MM.1S (cell line): ENCODE measurements at regions not wholly inside any gene's neighbourhood (a gene's known extent, or its start where the extent isn't known, plus 50 kb on each side); places are given as distances from the start of the nearest gene placed in this dataset.

Source experiments
- DNase-seq: peaks from one replicate; pipeline ENCODE4 v3.0.0-alpha.2; 2015
- H2AFZ ChIP-seq: fragments of 300-600 bp; sonication (generic); 2 replicates; pipeline ENCODE4 v1.6.0; 2016; ENCODE audit warnings: antibody characterized with exemption, low read length
- H3F3A ChIP-seq: fragments of 300-600 bp; sonication (generic); 2 replicates; pipeline ENCODE4 v1.6.1; 2016; ENCODE audit warnings: mild to moderate bottlenecking, antibody characterized with exemption, low read length, moderate library complexity, mixed read lengths; ENCODE audit not compliant: insufficient read depth
- H3K27ac ChIP-seq: fragments of 300-600 bp; sonication (generic); 2 replicates; pipeline ENCODE4 v1.5.1; 2016; ENCODE audit warnings: mild to moderate bottlenecking, low read length
- H3K27me3 ChIP-seq: fragments of 300-600 bp; sonication (generic); replicated peaks from 2 replicates; pipeline ENCODE4 v1.6.0; 2016; ENCODE audit warnings: low read length; ENCODE audit not compliant: insufficient read depth
- H3K36me3 ChIP-seq: fragments of 300-600 bp; sonication (generic); replicated peaks from 2 replicates; pipeline ENCODE4 v1.6.1; 2016; ENCODE audit warnings: mild to moderate bottlenecking, low read length, mixed read lengths; ENCODE audit not compliant: insufficient read depth
- H3K4me1 ChIP-seq: fragments of 300-600 bp; sonication (generic); 2 replicates; pipeline ENCODE4 v1.6.1; 2016; ENCODE audit warnings: low read length, mixed read lengths
- H3K4me2 ChIP-seq: fragments of 300-600 bp; sonication (generic); 2 replicates; pipeline ENCODE4 v1.6.0; 2016; ENCODE audit warnings: low read depth, low read length
- H3K4me3 ChIP-seq: fragments of 300-600 bp; sonication (generic); 2 replicates; pipeline ENCODE4 v1.5.1; 2016; ENCODE audit warnings: low read length, mixed read lengths
- H3K79me2 ChIP-seq: fragments of 300-600 bp; sonication (generic); 2 replicates; pipeline ENCODE4 v1.6.1; 2016; ENCODE audit warnings: mixed run types, low read length, mixed read lengths
- H3K9ac ChIP-seq: fragments of 300-600 bp; sonication (generic); 2 replicates; pipeline ENCODE4 v1.6.1; 2016; ENCODE audit warnings: low read length, mixed read lengths
- H3K9me2 ChIP-seq: fragments of 300-600 bp; sonication (generic); replicated peaks from 2 replicates; pipeline ENCODE4 v1.6.1; 2016; ENCODE audit warnings: mild to moderate bottlenecking, low read length, mixed read lengths; ENCODE audit not compliant: insufficient read depth
- H3K9me3 ChIP-seq: fragments of 300-600 bp; sonication (generic); replicated peaks from 2 replicates; pipeline ENCODE4 v1.6.1; 2016; ENCODE audit warnings: mild to moderate bottlenecking, low read length, mixed read lengths; ENCODE audit not compliant: insufficient read depth
- H4K20me1 ChIP-seq: fragments of 300-600 bp; sonication (generic); 2 replicates; pipeline ENCODE4 v1.6.1; 2016; ENCODE audit warnings: mild to moderate bottlenecking, low read length, moderate library complexity, mixed read lengths; ENCODE audit not compliant: insufficient read depth
- EZH2 ChIP-seq: fragments of 300-600 bp; sonication (generic); optimal IDR thresholded peaks from 2 replicates; pipeline ENCODE3; 2017; ENCODE audit warnings: low read depth, mild to moderate bottlenecking, antibody characterized with exemption, low read length, mixed read lengths
- EZH2phosphoT487 ChIP-seq: fragments of 300-600 bp; sonication (generic); IDR thresholded peaks from 2 replicates; pipeline ENCODE4 v1.6.1; 2018; ENCODE audit warnings: antibody characterized with exemption, low read length
- TF ChIP-seq, protein P1 (sequence below): fragments of 300-600 bp; sonication (generic); IDR thresholded peaks from 2 replicates; pipeline ENCODE4 v1.5.1; 2016; ENCODE audit warnings: antibody characterized with exemption, low read length, mixed read lengths

DNA sequence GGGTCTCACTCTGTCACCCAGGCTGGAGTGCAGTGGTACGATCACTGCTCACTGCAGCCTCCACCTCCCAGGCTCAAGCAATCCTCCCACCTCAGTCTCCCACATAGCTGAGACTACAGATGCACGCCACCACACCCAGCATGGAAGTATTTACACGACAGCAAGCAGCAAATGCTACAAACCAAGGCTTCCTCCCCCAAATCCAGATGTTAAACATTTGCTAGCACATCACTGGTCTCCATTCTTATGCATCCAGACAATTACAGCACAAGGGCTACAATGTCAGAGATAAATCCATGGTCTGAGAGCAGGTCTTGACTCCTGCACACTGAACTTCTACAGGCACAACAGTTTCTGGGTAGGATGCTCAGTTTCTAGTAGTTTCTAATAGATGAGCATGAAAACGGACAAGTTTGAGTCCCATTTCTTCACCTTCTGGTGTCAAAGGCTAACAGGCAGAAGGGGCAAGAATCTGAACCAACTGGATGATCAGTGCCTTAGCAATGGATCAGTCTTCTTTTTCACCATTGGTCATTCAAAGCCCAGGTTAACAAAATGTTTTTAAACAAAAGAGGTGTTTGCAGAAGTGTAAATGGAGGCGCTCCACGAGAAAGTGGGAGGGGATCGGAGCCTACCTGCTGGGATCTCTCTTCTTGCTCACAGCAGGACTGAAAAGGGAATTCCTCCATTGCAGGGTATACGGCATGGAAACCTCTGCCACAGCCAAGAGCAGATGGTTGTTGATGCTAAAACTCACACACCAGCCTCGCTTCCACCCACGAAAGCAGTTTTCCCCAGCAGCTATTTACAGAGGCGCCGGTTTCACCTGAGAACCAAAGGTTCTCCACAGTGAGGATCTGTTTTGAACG lies 135.0 kb upstream of the ARL4C start:
- Histone ChIP-seq H3K4me2 (no peak overlapping the region), H4K20me1 (no peaks in the 10 kb centered on the region), H3K36me3 (no peaks in the 10 kb centered on the region), H3K27me3 (no peaks in the 10 kb centered on the region), H2AFZ (no peak overlapping the region), H3K9me2 (no peaks in the 10 kb centered on the region), H3F3A (no peaks in the 10 kb centered on the region), H3K79me2 (no peaks in the 10 kb centered on the region), H3K4me3 (no peak overlapping the region), H3K9ac (no peak overlapping the region), H3K4me1 (no peaks in the 10 kb centered on the region), H3K9me3 (no peaks in the 10 kb centered on the region), H3K27ac (no peak overlapping the region)
- TF ChIP-seq EZH2 (no peak), EZH2phosphoT487 (no peak)
- TF ChIP-seq, protein P1, sequence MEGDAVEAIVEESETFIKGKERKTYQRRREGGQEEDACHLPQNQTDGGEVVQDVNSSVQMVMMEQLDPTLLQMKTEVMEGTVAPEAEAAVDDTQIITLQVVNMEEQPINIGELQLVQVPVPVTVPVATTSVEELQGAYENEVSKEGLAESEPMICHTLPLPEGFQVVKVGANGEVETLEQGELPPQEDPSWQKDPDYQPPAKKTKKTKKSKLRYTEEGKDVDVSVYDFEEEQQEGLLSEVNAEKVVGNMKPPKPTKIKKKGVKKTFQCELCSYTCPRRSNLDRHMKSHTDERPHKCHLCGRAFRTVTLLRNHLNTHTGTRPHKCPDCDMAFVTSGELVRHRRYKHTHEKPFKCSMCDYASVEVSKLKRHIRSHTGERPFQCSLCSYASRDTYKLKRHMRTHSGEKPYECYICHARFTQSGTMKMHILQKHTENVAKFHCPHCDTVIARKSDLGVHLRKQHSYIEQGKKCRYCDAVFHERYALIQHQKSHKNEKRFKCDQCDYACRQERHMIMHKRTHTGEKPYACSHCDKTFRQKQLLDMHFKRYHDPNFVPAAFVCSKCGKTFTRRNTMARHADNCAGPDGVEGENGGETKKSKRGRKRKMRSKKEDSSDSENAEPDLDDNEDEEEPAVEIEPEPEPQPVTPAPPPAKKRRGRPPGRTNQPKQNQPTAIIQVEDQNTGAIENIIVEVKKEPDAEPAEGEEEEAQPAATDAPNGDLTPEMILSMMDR = no peak
- DNase-seq = no peak

DNA sequence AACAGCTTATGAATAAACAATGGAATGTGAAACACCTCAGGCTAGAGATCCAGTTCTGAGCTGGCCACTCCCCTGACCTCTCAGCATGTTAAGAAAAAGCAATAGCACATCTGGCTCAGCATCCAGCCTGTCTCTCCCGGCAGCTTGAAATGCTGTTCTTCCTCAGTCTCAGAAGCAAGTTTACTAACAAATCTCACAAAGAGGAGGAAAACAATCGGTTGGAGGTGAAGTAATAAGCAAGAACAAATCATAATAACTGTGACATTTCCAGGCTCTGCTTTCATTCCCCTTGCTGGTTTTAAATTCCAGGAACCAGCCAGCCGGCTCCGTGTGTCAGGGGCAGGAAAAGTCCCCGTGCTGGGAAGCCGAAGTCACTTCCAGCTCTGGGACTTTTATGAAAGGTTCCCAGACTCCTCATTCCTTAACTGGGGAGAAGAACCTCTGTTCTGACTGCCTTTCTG lies 133.9 kb upstream of the ARL4C start:
- Histone ChIP-seq H3K4me3 (no peak overlapping the region), H3K27ac (no peak overlapping the region), H3K79me2 (no peaks in the 10 kb centered on the region), H3K27me3 (no peaks in the 10 kb centered on the region), H3K9me2 (no peaks in the 10 kb centered on the region), H3K36me3 (no peaks in the 10 kb centered on the region), H3K4me1 (no peaks in the 10 kb centered on the region), H3K9ac (no peak overlapping the region), H2AFZ (no peak overlapping the region), H3K4me2 (no peak overlapping the region), H3K9me3 (no peaks in the 10 kb centered on the region), H3F3A (no peaks in the 10 kb centered on the region), H4K20me1 (no peaks in the 10 kb centered on the region)
- TF ChIP-seq EZH2phosphoT487 (no peak), EZH2 (no peak)
- TF ChIP-seq, protein P1 = no peak
- DNase-seq = no peak

DNA sequence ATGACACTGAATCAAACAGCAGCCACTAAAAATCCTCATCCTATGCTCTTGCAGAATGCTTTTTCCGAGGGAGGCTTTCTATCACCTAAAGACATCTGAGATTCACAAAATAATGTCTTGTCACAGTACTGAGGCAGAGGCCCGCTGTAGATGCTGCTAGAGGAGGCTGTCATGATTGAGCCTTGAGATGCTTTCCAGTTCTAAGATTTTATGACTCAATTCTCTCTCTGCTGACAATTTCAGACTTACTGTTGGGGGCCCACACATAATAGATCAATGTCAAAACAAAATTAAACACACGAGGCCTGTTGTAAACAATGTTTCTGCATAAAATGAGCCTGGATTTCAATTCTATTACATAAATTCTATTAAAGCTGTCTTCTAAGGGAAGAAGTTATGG lies 132.7 kb upstream of the ARL4C start:
- DNase-seq = no peak
- H2AFZ ChIP-seq = no peak overlapping the region
- H3K4me2 ChIP-seq = no peak overlapping the region
- H3K4me3 ChIP-seq = no peak overlapping the region
- TF ChIP-seq, protein P1 = no peak
- TF ChIP-seq EZH2 (no peak), EZH2phosphoT487 (no peak)
- no peaks in the 10 kb centered on the region for H3K27me3 ChIP-seq
- H3K4me1 ChIP-seq = no peaks in the 10 kb centered on the region
- no peaks in the 10 kb centered on the region for H3K36me3 ChIP-seq
- no peak overlapping the region for H3K9ac ChIP-seq
- no peaks in the 10 kb centered on the region for H3K9me3 ChIP-seq
- no peaks in the 10 kb centered on the region for H4K20me1 ChIP-seq
- H3F3A ChIP-seq = no peaks in the 10 kb centered on the region
- H3K79me2 ChIP-seq = no peaks in the 10 kb centered on the region
- H3K9me2 ChIP-seq = no peaks in the 10 kb centered on the region
- no peak overlapping the region for H3K27ac ChIP-seq
